Hepatocyte (in vitro differentiated cells): ENCODE measurements at regions not wholly inside any gene's neighbourhood (a gene's known extent, or its start where the extent isn't known, plus 50 kb on each side); places are given as distances from the start of the nearest gene placed in this dataset.

ENCODE experiments used
- DNase-seq: peaks from one replicate; pipeline ENCODE4 v3.0.0-alpha.2; 2016; ENCODE audit warnings: low spot score
- H2AFZ ChIP-seq: fragments of 200-600 bp; sonication (generic); 2 replicates; pipeline ENCODE4 v1.6.0; 2016; ENCODE audit warnings: antibody characterized with exemption, mild to moderate bottlenecking
- H3K27ac ChIP-seq: fragments of 200-600 bp; sonication (generic); 2 replicates; pipeline ENCODE4 v1.5.1; 2016; ENCODE audit warnings: mild to moderate bottlenecking
- H3K27me3 ChIP-seq: fragments of 200-600 bp; sonication (generic); 2 replicates; pipeline ENCODE4 v1.6.1; 2016
- H3K36me3 ChIP-seq: fragments of 200-600 bp; sonication (generic); replicated peaks from 2 replicates; pipeline ENCODE4 v1.5.1; 2016; ENCODE audit warnings: low read depth; ENCODE audit not compliant: insufficient read depth
- H3K4me1 ChIP-seq: fragments of 200-600 bp; sonication (generic); 2 replicates; pipeline ENCODE4 v1.5.1; 2016; ENCODE audit warnings: mild to moderate bottlenecking, moderate library complexity; ENCODE audit not compliant: insufficient read depth
- H3K4me2 ChIP-seq: fragments of 200-600 bp; sonication (generic); 2 replicates; pipeline ENCODE4 v1.6.0; 2016
- H3K4me3 ChIP-seq: fragments of 200-600 bp; sonication (generic); 2 replicates; pipeline ENCODE4 v1.5.1; 2016; ENCODE audit warnings: mild to moderate bottlenecking
- H3K79me2 ChIP-seq: fragments of 200-600 bp; sonication (generic); 2 replicates; pipeline ENCODE4 v1.6.0; 2017; ENCODE audit warnings: mild to moderate bottlenecking
- H3K9me2 ChIP-seq: fragments of 200-600 bp; sonication (generic); replicated peaks from 2 replicates; pipeline ENCODE4 v1.6.0; 2017; ENCODE audit warnings: mild to moderate bottlenecking; ENCODE audit not compliant: insufficient read depth
- H3K9me3 ChIP-seq: fragments of 200-600 bp; sonication (generic); 2 replicates; pipeline ENCODE4 v1.5.1; 2016; ENCODE audit warnings: low read depth, mild to moderate bottlenecking
- H4K20me1 ChIP-seq: fragments of 200-600 bp; sonication (generic); 2 replicates; pipeline ENCODE4 v1.6.0; 2016; ENCODE audit warnings: mild to moderate bottlenecking; ENCODE audit not compliant: insufficient read depth, poor library complexity, severe bottlenecking
- CTCF ChIP-seq: fragments of 200-600 bp; sonication (generic); IDR thresholded peaks from 2 replicates; pipeline ENCODE4 v1.5.1; 2016; ENCODE audit warnings: antibody characterized with exemption, mild to moderate bottlenecking; ENCODE audit not compliant: poor library complexity
- EZH2 ChIP-seq: fragments of 200-600 bp; sonication (generic); IDR thresholded peaks from 2 replicates; pipeline ENCODE4 v1.6.1; 2016; ENCODE audit warnings: antibody characterized with exemption, mild to moderate bottlenecking, borderline replicate concordance
- EZH2phosphoT487 ChIP-seq: fragments of 200-600 bp; sonication (generic); IDR thresholded peaks from one replicate; pipeline ENCODE4 v1.6.1; 2018; ENCODE audit warnings: antibody characterized with exemption, mild to moderate bottlenecking, low read depth, moderate library complexity; ENCODE audit not compliant: unreplicated experiment, severe bottlenecking
- WGBS: methylation state at CpG from one replicate; pipeline ENCODE4 v1.1.6; 2016; ENCODE audit warnings: low lambda C conversion rate; ENCODE audit errors: missing lambda C conversion rate; 5-methylcytosine and 5-hydroxymethylcytosine counted together

DNA sequence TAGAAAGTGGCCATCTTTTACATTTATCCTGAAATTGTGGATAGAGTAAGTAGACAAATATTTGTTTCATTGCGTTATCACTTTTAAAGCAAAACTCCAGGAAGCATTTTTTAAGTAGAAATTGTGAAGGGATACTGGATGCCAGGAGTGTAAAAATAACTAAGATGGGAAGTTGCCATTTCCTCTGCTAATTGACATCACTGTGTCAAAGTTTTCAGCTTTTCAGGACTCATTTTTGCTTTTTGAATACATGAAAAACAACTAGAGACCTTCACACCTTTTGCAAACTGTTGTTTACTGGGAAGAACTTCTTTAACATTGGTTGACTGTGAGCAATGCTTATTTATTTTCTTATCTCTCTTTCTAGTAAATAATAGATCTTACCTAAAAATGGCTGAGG is 337.5 kb downstream of the NR2F1-AS1 start:
- no peaks in the 10 kb centered on the region for H3K9me2 ChIP-seq
- no peak overlapping the region for H3K27ac ChIP-seq
- H3K4me1 ChIP-seq, result peaks cover 12% of the 10 kb centered on the region
- no peaks in the 10 kb centered on the region for H3K79me2 ChIP-seq
- TF ChIP-seq EZH2 (no peak), EZH2phosphoT487 (no peak), CTCF (no peak)
- no peaks in the 10 kb centered on the region for H4K20me1 ChIP-seq
- no peaks in the 10 kb centered on the region for H3K9me3 ChIP-seq
- H3K4me3 ChIP-seq, result no peak overlapping the region
- no peak for DNase-seq
- no peak overlapping the region for H3K4me2 ChIP-seq
- 92% methylated on average over 1 of the region's 1 CpG for WGBS
- H3K36me3 ChIP-seq, result no peaks in the 10 kb centered on the region
- no peak overlapping the region for H2AFZ ChIP-seq
- H3K27me3 ChIP-seq, result no peaks in the 10 kb centered on the region

- TF ChIP-seq EZH2 (no peak), EZH2phosphoT487 (no peak), CTCF (no peak)
- 98% methylated on average over 5 of the region's 5 CpGs for WGBS
- peaks cover 3% of the 10 kb centered on the region for H3K4me1 ChIP-seq
- H2AFZ ChIP-seq, result no peak overlapping the region
- DNase-seq, result no peak
- no peak overlapping the region for H3K27ac ChIP-seq
- H3K4me2 ChIP-seq, result no peak overlapping the region
- H3K9me3 ChIP-seq, result no peaks in the 10 kb centered on the region
- H3K79me2 ChIP-seq, result no peaks in the 10 kb centered on the region
- no peaks in the 10 kb centered on the region for H3K9me2 ChIP-seq
- H3K4me3 ChIP-seq, result no peak overlapping the region
- no peaks in the 10 kb centered on the region for H4K20me1 ChIP-seq
- no peaks in the 10 kb centered on the region for H3K36me3 ChIP-seq
- no peaks in the 10 kb centered on the region for H3K27me3 ChIP-seq
Observed at GRCh38 chr5:93240228-93240834, 340.7 kb downstream of the NR2F1-AS1 start.

DNA sequence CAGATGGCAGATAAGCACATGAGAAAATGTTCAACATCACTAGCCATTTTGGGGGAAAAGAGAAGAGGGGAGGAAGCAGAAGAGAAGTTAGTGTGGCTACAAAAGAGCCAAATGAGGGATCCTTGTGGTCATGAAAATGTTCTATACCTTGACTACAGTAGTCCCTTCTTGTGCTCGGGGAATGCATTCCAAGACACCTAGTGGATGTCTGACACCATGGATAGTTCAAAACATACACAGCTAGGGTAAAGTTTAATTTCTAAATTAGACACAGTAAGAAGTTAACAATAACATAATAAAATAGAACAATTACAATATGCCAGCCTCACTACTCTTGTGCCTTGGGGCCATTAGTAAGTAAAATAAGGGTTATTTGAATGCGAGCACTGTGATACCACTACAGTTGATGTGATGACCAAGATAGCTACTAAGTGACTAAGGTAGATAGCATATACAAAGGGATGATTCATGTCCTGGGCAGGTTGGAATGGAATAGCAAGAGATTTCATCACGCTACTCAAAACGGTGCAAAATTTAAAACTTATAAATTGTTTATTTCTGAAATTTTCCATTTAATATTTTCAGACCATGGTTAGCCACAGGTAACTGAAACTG is 344.1 kb downstream of the NR2F1-AS1 start:
- Histone ChIP-seq H3K79me2 (no peaks in the 10 kb centered on the region), H3K9me2 (no peaks in the 10 kb centered on the region), H3K4me2 (no peak overlapping the region), H3K4me1 (no peaks in the 10 kb centered on the region), H3K27me3 (no peaks in the 10 kb centered on the region), H3K9me3 (no peaks in the 10 kb centered on the region), H4K20me1 (no peaks in the 10 kb centered on the region), H3K36me3 (no peaks in the 10 kb centered on the region), H2AFZ (no peak overlapping the region), H3K27ac (no peak overlapping the region), H3K4me3 (no peak overlapping the region)
- WGBS, result 92% methylated on average over 4 of the region's 4 CpGs
- TF ChIP-seq CTCF (no peak), EZH2 (no peak), EZH2phosphoT487 (no peak)
- DNase-seq, result no peak
